Temporal lobe (tissue), 1 donor: ENCODE measurements at regions not wholly inside any gene's neighbourhood (a gene's known extent, or its start where the extent isn't known, plus 50 kb on each side); places are given as distances from the start of the nearest gene placed in this dataset. TPM values are rescaled to one million over a fixed set of nuclear protein-coding genes. Genes with fewer than 3 reads are reported as not detected.

Experiments used
- small RNA-seq: library from RNA; depleted of rRNA; stranded (forward); fragments of <200 nt; gene quantifications from one replicate; pipeline ENCODE3, GENCODE V24; 2014; ENCODE audit warnings: low replicate concordance

Small RNA genes in the stretch of these regions (small RNA-seq; reads per million reads assigned to genes)
- gene RN7SL797P, result not detected
